Suprapubic skin (tissue), 3 donors: ENCODE measurements at regions not wholly inside any gene's neighbourhood (a gene's known extent, or its start where the extent isn't known, plus 50 kb on each side); places are given as distances from the start of the nearest gene placed in this dataset.

Source experiments
- POLR2AphosphoS5 ChIP-seq, 3 donors: sonication (generic); formaldehyde crosslinking; IDR thresholded peaks; one replicate each; pipeline ENCODE4 v1.6.1; 2017; ENCODE audit warnings: antibody characterized with exemption in 3 of 3
- TF ChIP-seq, protein P1 (sequence below), 2 donors: fragments of 200-600 bp in 1 of 2; fragments of 450-650 bp in 1 of 2; sonication (generic) in 1 of 2; IDR thresholded peaks; one replicate each; pipeline ENCODE4 v1.5.1; 2016 to 2019; ENCODE audit warnings: antibody characterized with exemption in 2 of 2, mild to moderate bottlenecking in 1 of 2, moderate library complexity in 1 of 2

DNA sequence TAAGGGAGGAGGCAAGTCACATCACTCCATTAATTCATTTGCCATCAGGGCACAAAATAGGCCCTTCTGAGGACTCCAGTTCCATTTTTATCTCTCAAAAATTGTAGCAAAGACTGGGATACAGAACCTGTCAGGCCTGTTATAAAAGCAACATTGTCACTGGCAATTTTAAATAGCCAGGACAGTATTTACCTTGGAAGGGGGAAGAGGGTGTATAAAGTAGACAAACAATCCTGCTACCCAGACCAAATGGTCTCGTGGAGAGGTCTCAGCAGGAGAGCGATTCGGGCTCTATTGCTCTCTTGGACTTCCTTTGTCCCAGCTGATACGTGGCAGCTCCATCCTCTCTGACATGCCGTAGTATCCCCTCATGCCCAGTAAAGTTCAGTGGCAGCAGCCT lies 740.3 kb upstream of the HS6ST1 start:
- TF ChIP-seq, protein P1, sequence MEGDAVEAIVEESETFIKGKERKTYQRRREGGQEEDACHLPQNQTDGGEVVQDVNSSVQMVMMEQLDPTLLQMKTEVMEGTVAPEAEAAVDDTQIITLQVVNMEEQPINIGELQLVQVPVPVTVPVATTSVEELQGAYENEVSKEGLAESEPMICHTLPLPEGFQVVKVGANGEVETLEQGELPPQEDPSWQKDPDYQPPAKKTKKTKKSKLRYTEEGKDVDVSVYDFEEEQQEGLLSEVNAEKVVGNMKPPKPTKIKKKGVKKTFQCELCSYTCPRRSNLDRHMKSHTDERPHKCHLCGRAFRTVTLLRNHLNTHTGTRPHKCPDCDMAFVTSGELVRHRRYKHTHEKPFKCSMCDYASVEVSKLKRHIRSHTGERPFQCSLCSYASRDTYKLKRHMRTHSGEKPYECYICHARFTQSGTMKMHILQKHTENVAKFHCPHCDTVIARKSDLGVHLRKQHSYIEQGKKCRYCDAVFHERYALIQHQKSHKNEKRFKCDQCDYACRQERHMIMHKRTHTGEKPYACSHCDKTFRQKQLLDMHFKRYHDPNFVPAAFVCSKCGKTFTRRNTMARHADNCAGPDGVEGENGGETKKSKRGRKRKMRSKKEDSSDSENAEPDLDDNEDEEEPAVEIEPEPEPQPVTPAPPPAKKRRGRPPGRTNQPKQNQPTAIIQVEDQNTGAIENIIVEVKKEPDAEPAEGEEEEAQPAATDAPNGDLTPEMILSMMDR (IDR thresholded peaks at IDR 0.05): no peak
- TF ChIP-seq POLR2AphosphoS5 (IDR thresholded peaks at IDR 0.05): no peak
